T47D (cell line): ENCODE measurements at regions not wholly inside any gene's neighbourhood (a gene's known extent, or its start where the extent isn't known, plus 50 kb on each side); places are given as distances from the start of the nearest gene placed in this dataset.

ENCODE experiments used
- DNase-seq, 2 experiments: peaks; one replicate each; pipeline versions ENCODE4 v3.0.0 to v3.0.0-alpha.2; 2011 to 2012; ENCODE audit warnings: low read depth in 1 of 2, low spot score in 1 of 2
- JUND ChIP-seq: IDR thresholded peaks from 2 replicates; pipeline ENCODE4 v1.6.1; 2012; ENCODE audit warnings: low read depth
- in situ Hi-C: cut with HindIII; loops from 2 replicates; pipeline ENCODE4 v1.10.0; 2016; ENCODE audit warnings: low sequenced_read_pairs, low pct_unique_long_range_greater_than_20kb

GRCh38 chr13:80250213-80250810 lies 90.6 kb downstream of the SPRY2 start:
- DNase-seq: no peak
- TF ChIP-seq JUND: no peak
- in situ Hi-C loops: no loop called here

GRCh38 chr13:80249516-80250212 lies 91.3 kb downstream of the SPRY2 start:
- in situ Hi-C loops: no loop called here
- no peak for TF ChIP-seq JUND
- no peak for DNase-seq

GRCh38 chr13:80245162-80245733 lies 95.7 kb downstream of the SPRY2 start:
- TF ChIP-seq JUND: no peak
- in situ Hi-C loops: no loop called here

DNA sequence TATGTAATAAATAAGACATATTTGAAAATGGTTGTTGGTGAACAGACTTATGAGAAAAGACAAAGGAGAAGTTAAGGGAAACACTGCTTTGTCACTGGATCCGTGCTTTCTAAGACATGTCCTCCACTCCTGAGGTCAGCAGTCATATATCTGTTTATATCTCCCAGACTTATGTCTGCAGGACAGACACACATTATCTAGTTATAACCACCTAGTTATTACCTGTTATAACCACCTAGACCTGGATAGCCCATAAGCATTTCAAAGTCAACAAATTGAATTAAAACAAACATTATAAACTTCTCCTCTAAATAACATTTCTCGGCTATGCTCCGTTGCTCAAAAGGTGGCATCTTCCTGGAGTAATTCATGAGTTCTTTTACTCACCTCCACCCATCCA lies 96.4 kb downstream of the SPRY2 start:
- in situ Hi-C loops: no loop called here
- TF ChIP-seq JUND: no peak
- no peak for DNase-seq

More at GRCh38 chr13:80245162-80245733, 95.7 kb downstream of the SPRY2 start:
- DNase-seq: no peak

DNA sequence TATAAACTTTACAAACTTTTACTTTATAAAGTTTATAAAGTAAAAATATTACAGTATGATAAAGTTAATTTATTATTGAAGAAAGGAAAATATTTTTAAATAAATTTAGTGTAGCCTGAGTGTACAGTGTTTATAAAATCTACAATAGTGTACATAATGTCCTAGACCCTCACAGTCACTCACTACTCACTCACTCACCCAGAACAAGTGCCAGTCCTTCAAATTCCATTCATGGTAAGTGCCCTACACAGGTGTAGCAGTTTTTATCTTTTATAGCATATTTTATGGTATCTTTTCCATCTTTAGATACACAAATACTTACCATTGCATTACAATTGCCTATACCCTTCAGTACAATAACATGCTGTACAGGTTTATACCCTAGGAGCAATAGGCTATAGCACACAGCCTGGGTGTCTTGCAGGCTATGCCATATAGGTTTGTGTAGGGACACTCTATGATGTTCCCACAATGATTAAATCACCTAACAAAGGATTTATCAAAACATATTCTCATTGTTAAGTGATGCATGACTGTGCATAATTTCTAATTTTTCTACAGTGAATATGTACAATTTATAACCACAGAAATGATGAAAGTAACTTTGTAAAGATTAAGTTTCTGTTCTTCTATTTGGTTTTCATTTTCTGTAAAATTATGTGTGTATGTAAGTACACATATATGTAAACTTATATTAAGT lies 98.0 kb downstream of the SPRY2 start:
- TF ChIP-seq JUND: no peak
- no peak for DNase-seq
- in situ Hi-C loops: no loop called here

DNA sequence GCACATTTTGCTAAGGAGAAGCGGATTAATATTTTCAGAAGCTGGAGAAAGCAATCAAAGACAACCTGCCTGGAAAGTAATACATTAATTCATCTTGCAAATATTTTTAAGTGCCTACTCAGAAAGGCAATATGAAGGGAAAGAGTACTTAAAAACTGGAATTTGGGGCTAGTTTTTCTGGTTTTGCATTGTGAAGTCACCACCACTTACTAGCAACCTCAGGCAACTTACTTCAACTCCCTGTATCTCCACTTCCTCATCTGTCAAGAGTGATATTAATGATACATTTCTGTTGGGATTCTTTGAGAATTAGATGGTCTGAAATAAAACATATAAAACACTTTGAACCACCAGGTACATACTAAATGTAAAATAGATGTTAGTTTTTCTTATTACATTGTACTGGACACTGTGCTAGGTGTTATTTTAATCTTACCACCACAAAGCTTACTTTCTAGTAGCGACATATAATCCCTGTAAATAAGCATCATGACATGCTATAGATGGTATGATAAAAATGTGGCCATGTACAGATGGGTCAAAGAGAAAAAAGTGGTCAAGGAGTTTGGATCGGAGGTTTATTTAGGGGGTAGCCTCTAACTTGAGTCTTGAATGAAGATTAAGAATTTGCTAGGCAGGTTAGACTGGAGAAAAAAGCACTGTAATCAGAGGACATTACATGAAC lies 101.2 kb downstream of the SPRY2 start:
- in situ Hi-C loops: no loop called here
- TF ChIP-seq JUND: no peak
- peak; percentile 7 to 71 for DNase-seq

GRCh38 chr13:80239116-80239515 lies 101.8 kb downstream of the SPRY2 start:
- no peak for TF ChIP-seq JUND
- in situ Hi-C loops: no loop called here
- no peak for DNase-seq

GRCh38 chr13:80237646-80238045 lies 103.3 kb downstream of the SPRY2 start:
- TF ChIP-seq JUND: no peak
- in situ Hi-C loops: no loop called here

DNA sequence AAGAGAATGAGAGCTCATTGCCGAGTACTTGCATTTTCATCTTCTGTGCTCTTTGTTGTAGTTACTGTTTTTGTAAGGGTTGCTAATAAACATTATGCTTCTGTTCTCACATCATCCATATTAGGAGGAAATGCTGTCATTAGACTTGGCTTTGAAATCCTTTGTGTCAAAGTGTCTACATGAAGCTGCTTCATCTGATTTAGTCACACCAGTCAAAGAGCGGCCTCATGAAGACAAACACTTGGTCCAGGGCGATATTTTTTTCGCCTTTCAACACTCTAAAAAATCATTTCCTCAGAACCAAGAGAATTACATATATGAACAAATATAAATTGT lies 105.0 kb downstream of the SPRY2 start:
- no peak for TF ChIP-seq JUND
- DNase-seq: no peak
- in situ Hi-C loops: no loop called here

More at GRCh38 chr13:80237646-80238045, 103.3 kb downstream of the SPRY2 start:
- no peak for DNase-seq

DNA sequence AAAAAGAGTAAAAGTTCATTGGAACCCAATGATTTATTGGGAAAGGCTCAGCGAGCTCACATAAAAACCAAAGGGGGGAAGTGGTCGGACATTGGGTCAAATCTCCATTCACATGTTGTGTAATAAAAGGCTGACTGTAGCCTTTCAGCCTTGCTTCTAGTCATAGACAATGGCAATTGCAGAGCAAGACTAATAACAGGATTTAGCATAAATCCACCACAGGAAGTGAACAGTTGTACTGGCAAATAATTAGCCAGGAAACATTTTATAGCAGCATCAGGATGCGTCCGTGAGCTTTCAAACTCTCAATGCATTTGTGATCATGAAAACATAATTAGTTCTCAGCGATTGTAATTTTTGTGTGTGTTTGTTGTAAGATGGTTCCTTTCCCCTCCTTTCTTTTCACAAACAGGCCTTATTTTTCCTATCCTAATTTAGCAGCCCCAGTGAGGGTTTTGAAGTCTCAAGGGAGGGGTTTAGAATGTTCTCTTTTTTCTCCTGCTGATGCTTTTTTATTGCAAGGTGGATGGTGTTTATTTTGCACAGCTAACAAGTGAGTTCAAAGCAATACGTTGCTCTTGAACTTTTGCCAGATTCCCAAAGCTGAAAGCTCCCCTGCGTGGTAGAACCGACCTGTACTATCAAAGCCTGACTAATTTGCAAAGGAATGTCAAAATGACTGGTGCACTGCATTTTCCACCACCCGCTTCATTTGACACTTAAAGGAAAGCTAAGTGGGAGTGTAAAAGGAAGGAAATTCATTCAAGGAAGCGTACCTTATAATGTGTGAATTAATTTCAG lies 105.6 kb downstream of the SPRY2 start:
- no peak for TF ChIP-seq JUND
- no peak for DNase-seq
- in situ Hi-C loops: no loop called here

DNA sequence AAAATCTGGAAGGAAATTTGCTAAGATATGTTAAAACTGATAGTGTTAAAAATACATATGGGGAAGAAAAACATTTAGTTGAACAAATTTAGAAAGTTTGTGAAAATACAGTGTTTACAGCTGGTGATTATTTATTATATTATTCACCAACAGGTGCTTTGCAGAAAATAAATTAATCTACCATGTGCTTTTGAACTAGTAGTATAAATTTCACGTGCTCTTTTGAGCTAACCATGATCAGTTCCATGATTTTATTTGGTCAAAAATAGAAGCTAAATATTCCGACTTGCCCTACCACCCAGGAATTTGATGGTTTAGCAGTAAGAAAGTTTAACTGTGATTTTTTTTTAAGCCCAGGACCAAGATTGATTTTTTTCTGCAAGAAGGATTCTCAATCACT lies 113.3 kb downstream of the SPRY2 start:
- no peak for DNase-seq
- no peak for TF ChIP-seq JUND
- in situ Hi-C loops: no loop called here

DNA sequence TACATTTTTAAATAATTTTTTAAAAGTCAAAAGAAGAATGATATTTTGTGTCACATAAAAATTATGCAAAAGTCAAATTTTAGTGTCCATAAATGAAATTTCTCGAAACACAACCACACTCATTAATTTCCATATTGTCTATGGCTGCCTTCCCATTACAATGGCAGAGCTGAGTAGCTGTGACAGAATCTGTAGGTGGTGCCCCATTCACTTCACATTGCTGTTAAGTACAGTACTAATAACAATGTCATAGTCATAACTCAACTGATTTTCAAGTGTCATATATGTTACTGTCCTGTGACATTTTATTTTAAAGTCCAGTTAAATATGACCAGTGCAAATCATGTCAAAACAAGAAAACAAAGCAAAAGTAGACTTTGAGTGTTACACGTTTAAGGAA lies 114.3 kb downstream of the SPRY2 start:
- no peak for TF ChIP-seq JUND

More for the DNA sequence above, 114.3 kb downstream of the SPRY2 start:
- in situ Hi-C loops: no loop called here
- DNase-seq: no peak
